HUES48 (cell line): ENCODE measurements at regions not wholly inside any gene's neighbourhood (a gene's known extent, or its start where the extent isn't known, plus 50 kb on each side); places are given as distances from the start of the nearest gene placed in this dataset.

ENCODE experiments used
- H3K27ac ChIP-seq: one replicate; pipeline ENCODE4 v1.7.0; 2013; ENCODE audit warnings: low read depth, low read length, inconsistent platforms
- H3K27me3 ChIP-seq: 2 replicates; pipeline ENCODE4 v1.6.1; 2013; ENCODE audit warnings: mild to moderate bottlenecking, low read length; ENCODE audit not compliant: control insufficient read depth, insufficient read depth
- H3K36me3 ChIP-seq: 2 replicates; pipeline ENCODE4 v1.6.1; 2013; ENCODE audit warnings: low read length; ENCODE audit not compliant: control insufficient read depth, insufficient read depth
- H3K4me1 ChIP-seq: 2 replicates; pipeline ENCODE4 v1.6.1; 2013; ENCODE audit warnings: mild to moderate bottlenecking, low read length; ENCODE audit not compliant: control insufficient read depth, insufficient read depth
- H3K4me3 ChIP-seq: 2 replicates; pipeline ENCODE4 v1.5.1; 2013; ENCODE audit warnings: mild to moderate bottlenecking, low read depth, low read length
- H3K9ac ChIP-seq: 2 replicates; pipeline ENCODE4 v1.6.1; 2013; ENCODE audit warnings: mild to moderate bottlenecking, low read depth, low read length, moderate library complexity
- H3K9me3 ChIP-seq: 2 replicates; pipeline ENCODE4 v1.6.1; 2013; ENCODE audit warnings: low read length; ENCODE audit not compliant: control insufficient read depth, insufficient read depth

- Histone ChIP-seq H3K9ac (no peak overlapping the region), H3K9me3 (no peaks in the 10 kb centered on the region), H3K36me3 (no peaks in the 10 kb centered on the region), H3K27ac (no peak overlapping the region), H3K4me1 (0 out of 2 replicates have a peak, but pooled peaks cover 6% of the 10 kb centered on the region), H3K4me3 (no peak overlapping the region), H3K27me3 (no peaks in the 10 kb centered on the region; the same call in 1 of the 2 replicates)
These were observed 56.6 kb upstream of the BEX4 start for GRCh38 chrX:103158317-103158621.

- no peak overlapping the region for H3K9ac ChIP-seq
- H3K4me3 ChIP-seq, result no peak overlapping the region
- H3K27ac ChIP-seq, result no peak overlapping the region
- 0 out of 2 replicates have a peak, but pooled peaks cover 6% of the 10 kb centered on the region for H3K4me1 ChIP-seq
- no peaks in the 10 kb centered on the region for H3K36me3 ChIP-seq
- H3K9me3 ChIP-seq, result no peaks in the 10 kb centered on the region
- H3K27me3 ChIP-seq, result no peaks in the 10 kb centered on the region; the same call in 1 of the 2 replicates
These were observed 57.2 kb upstream of the BEX4 start for GRCh38 chrX:103157496-103158316.

- Histone ChIP-seq H3K36me3 (no peaks in the 10 kb centered on the region), H3K4me1 (peaks cover 8% of the 10 kb centered on the region; the same call in 1 of the 2 replicates), H3K9me3 (no peaks in the 10 kb centered on the region), H3K9ac (no peak overlapping the region), H3K27me3 (no peaks in the 10 kb centered on the region), H3K4me3 (no peak overlapping the region), H3K27ac (no peak overlapping the region)
These were observed 59.7 kb upstream of the BEX4 start for GRCh38 chrX:103155201-103155600.

- Histone ChIP-seq H3K4me3 (no peak overlapping the region), H3K4me1 (peaks cover 8% of the 10 kb centered on the region; the same call in 1 of the 2 replicates), H3K27ac (no peak overlapping the region)
These were observed 60.7 kb upstream of the NXF3 start for GRCh38 chrX:103153661-103154060.

GRCh38 chrX:103151799-103152198 is 58.9 kb upstream of the NXF3 start:
- no peaks in the 10 kb centered on the region for H3K36me3 ChIP-seq
- H3K4me1 ChIP-seq, result peaks cover 2% of the 10 kb centered on the region; the same call in 1 of the 2 replicates
- H3K9me3 ChIP-seq, result no peaks in the 10 kb centered on the region
- H3K9ac ChIP-seq, result no peak overlapping the region
- H3K27ac ChIP-seq, result peak overlapping the region; percentile 8
- H3K27me3 ChIP-seq, result no peaks in the 10 kb centered on the region
- no peak overlapping the region for H3K4me3 ChIP-seq

More at GRCh38 chrX:103153661-103154060, 60.7 kb upstream of the NXF3 start:
- H3K9ac ChIP-seq, result no peak overlapping the region
- no peaks in the 10 kb centered on the region for H3K36me3 ChIP-seq
- no peaks in the 10 kb centered on the region for H3K27me3 ChIP-seq
- no peaks in the 10 kb centered on the region for H3K9me3 ChIP-seq

GRCh38 chrX:103149652-103150051 is 56.7 kb upstream of the NXF3 start:
- Histone ChIP-seq H3K9me3 (no peaks in the 10 kb centered on the region), H3K27me3 (no peaks in the 10 kb centered on the region), H3K36me3 (no peaks in the 10 kb centered on the region), H3K4me3 (no peak overlapping the region), H3K9ac (no peak overlapping the region), H3K4me1 (peaks cover 2% of the 10 kb centered on the region; the same call in 1 of the 2 replicates), H3K27ac (no peak overlapping the region)

- peaks cover 2% of the 10 kb centered on the region; the same call in 1 of the 2 replicates for H3K4me1 ChIP-seq
- no peaks in the 10 kb centered on the region for H3K9me3 ChIP-seq
- no peaks in the 10 kb centered on the region for H3K27me3 ChIP-seq
These were observed 55.1 kb upstream of the NXF3 start for GRCh38 chrX:103148075-103148474.

More at GRCh38 chrX:103148075-103148474, 55.1 kb upstream of the NXF3 start:
- Histone ChIP-seq H3K36me3 (no peaks in the 10 kb centered on the region), H3K4me3 (no peak overlapping the region), H3K9ac (no peak overlapping the region), H3K27ac (no peak overlapping the region)
